IPS DF 6.9 (cell line): ENCODE measurements at regions not wholly inside any gene's neighbourhood (a gene's known extent, or its start where the extent isn't known, plus 50 kb on each side); places are given as distances from the start of the nearest gene placed in this dataset.

Experiments used
- DNase-seq: peaks from one replicate; pipeline ENCODE4 v3.0.0-alpha.2; 2013; ENCODE audit warnings: low read depth, low spot score
- H3K27ac ChIP-seq: one replicate; pipeline ENCODE4 v1.5.1; 2013; ENCODE audit warnings: low read length, control low read depth
- H3K27me3 ChIP-seq: 2 replicates; pipeline ENCODE4 v1.6.1; 2013; ENCODE audit warnings: mild to moderate bottlenecking, low read length; ENCODE audit not compliant: control insufficient read depth, insufficient read depth
- H3K36me3 ChIP-seq: 2 replicates; pipeline ENCODE4 v1.6.1; 2013; ENCODE audit warnings: low read length; ENCODE audit not compliant: control insufficient read depth, insufficient read depth
- H3K4me1 ChIP-seq: 2 replicates; pipeline ENCODE4 v1.6.1; 2013; ENCODE audit warnings: low read length; ENCODE audit not compliant: control insufficient read depth, insufficient read depth
- H3K4me3 ChIP-seq: 2 replicates; pipeline ENCODE4 v1.5.1; 2013; ENCODE audit warnings: mild to moderate bottlenecking, low read length
- H3K9me3 ChIP-seq: 2 replicates; pipeline ENCODE4 v1.6.1; 2013; ENCODE audit warnings: low read length, inconsistent platforms; ENCODE audit not compliant: control insufficient read depth, insufficient read depth
- WGBS: extraction: QIAGEN DNeasy Blood & Tissue Kit; methylation state at CpG from one replicate; pipeline ENCODE4 v1.1.7; 2013; ENCODE audit warnings: mixed read lengths, missing lambda C conversion rate; ENCODE audit not compliant: insufficient read length, insufficient coverage; 5-methylcytosine and 5-hydroxymethylcytosine counted together

DNA sequence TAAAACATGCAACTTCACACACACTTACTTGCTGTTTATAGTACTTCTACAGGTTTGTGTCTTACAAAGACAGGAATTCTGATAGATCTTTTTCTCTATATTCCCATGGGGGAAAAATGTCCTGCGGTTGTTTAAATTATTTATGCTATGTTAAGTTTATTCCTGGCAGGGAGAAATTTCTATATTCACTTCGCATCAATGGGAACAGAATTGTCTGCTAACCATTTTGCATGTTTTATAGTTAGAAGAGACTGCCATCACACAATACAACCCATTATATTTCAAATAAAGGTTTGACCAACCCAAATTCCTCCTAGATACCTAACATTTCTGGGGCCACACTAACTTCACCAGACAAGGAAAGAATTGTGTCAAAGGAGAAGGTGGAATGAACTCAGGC, 110.0 kb upstream of the PRR16 start:
- H3K27me3 ChIP-seq: no peaks in the 10 kb centered on the region
- no peaks in the 10 kb centered on the region; the same call in 1 of the 2 replicates for H3K9me3 ChIP-seq
- no CpG with 5 or more reads among the region's 2 CpGs for WGBS
- H3K27ac ChIP-seq: no peak overlapping the region
- H3K4me1 ChIP-seq: no peaks in the 10 kb centered on the region
- DNase-seq: no peak
- no peak overlapping the region for H3K4me3 ChIP-seq
- H3K36me3 ChIP-seq: no peaks in the 10 kb centered on the region

DNA sequence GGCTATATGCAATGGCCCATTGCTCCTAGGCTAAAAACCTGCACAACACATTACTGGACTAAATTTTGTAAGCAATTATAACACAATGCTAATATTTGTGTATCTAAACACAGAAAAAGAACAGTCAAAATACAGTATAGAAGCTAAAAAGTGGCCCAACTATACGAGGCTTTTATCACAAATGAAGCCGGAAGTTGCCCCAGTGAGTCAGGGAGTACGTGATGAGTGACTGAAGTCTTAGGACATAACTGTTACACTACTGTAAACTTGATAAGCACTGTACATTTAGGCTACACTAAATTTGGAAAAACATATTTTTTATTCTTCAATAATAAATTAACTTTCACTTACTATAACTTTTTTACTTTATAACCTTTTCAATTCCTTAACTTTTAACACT, 105.2 kb upstream of the PRR16 start:
- Histone ChIP-seq H3K36me3 (no peaks in the 10 kb centered on the region), H3K27ac (no peak overlapping the region), H3K27me3 (no peaks in the 10 kb centered on the region), H3K4me1 (no peaks in the 10 kb centered on the region), H3K4me3 (no peak overlapping the region), H3K9me3 (no peaks in the 10 kb centered on the region)
- WGBS: no CpG with 5 or more reads among the region's 3 CpGs
- no peak for DNase-seq

- H3K27ac ChIP-seq: no peak overlapping the region
- no peaks in the 10 kb centered on the region for H3K9me3 ChIP-seq
- no peaks in the 10 kb centered on the region for H3K27me3 ChIP-seq
- DNase-seq: no peak
- WGBS: no CpG with 5 or more reads among the region's 3 CpGs
- H3K36me3 ChIP-seq: no peaks in the 10 kb centered on the region
- H3K4me1 ChIP-seq: no peaks in the 10 kb centered on the region
- H3K4me3 ChIP-seq: no peak overlapping the region
These were observed 102.2 kb upstream of the PRR16 start for GRCh38 chr5:120361941-120362340.

- no peaks in the 10 kb centered on the region for H3K9me3 ChIP-seq
- no peaks in the 10 kb centered on the region for H3K4me1 ChIP-seq
- H3K4me3 ChIP-seq: no peak overlapping the region
- H3K27ac ChIP-seq: no peak overlapping the region
- no peaks in the 10 kb centered on the region for H3K27me3 ChIP-seq
- no peak for DNase-seq
- no CpG with 5 or more reads among the region's 5 CpGs for WGBS
- no peaks in the 10 kb centered on the region for H3K36me3 ChIP-seq
These were observed 101.7 kb upstream of the PRR16 start for GRCh38 chr5:120362426-120362825.

GRCh38 chr5:120365656-120366446, 98.2 kb upstream of the PRR16 start:
- DNase-seq: no peak
- WGBS: no CpG with 5 or more reads among the region's 7 CpGs
- no peak overlapping the region for H3K4me3 ChIP-seq

GRCh38 chr5:120367896-120368634, 96.0 kb upstream of the PRR16 start:
- Histone ChIP-seq H3K4me1 (no peaks in the 10 kb centered on the region), H3K27ac (no peak overlapping the region), H3K36me3 (no peaks in the 10 kb centered on the region), H3K4me3 (no peak overlapping the region), H3K27me3 (no peaks in the 10 kb centered on the region), H3K9me3 (no peaks in the 10 kb centered on the region)
- no peak for DNase-seq
- WGBS: no CpG with 5 or more reads among the region's 13 CpGs

More at GRCh38 chr5:120365656-120366446, 98.2 kb upstream of the PRR16 start:
- no peaks in the 10 kb centered on the region for H3K27me3 ChIP-seq
- H3K9me3 ChIP-seq: no peaks in the 10 kb centered on the region
- no peaks in the 10 kb centered on the region for H3K4me1 ChIP-seq
- no peak overlapping the region for H3K27ac ChIP-seq
- H3K36me3 ChIP-seq: no peaks in the 10 kb centered on the region

DNA sequence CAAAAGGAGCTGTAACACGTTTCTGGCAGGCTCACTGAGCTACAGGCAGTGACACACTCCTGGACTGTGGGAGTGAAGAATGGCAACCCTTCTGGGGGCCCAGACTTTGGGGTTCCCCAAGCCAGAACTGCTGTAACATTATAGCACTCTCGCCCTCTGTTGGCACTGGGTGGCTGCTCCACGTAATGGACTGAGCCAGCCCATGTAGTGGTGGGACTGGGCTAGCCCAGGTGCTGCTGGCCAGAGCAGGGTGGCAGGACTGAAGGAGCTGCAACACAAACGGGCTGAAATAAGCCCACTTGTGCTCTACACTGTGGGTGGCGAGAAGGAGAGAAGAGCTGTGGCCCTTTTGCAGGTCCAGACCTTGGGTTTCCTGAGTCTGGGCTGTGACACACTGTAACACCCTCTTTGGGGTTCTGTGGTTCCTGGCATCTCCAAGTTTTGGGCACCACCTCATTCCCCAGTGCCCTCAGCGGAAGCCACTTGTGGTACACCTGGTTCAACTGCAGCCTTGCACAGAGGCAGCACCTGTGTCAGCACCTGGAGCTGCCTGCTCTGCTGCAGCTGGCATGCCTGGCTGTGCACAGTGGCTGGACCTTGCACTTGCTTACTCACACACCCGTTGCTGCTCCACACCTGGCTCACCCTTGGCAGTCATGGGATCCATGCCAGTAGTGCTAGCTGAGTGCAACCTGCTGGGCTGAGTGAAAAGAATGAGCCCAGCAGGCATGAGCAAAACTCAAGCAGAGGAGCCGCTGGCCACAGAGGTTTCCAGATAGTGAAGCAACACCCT, 95.0 kb upstream of the PRR16 start:
- no peaks in the 10 kb centered on the region for H3K9me3 ChIP-seq
- no peaks in the 10 kb centered on the region for H3K27me3 ChIP-seq
- H3K4me1 ChIP-seq: no peaks in the 10 kb centered on the region
- no peak overlapping the region for H3K4me3 ChIP-seq
- H3K36me3 ChIP-seq: no peaks in the 10 kb centered on the region
- DNase-seq: no peak
- no CpG with 5 or more reads among the region's 8 CpGs for WGBS
- H3K27ac ChIP-seq: no peak overlapping the region

DNA sequence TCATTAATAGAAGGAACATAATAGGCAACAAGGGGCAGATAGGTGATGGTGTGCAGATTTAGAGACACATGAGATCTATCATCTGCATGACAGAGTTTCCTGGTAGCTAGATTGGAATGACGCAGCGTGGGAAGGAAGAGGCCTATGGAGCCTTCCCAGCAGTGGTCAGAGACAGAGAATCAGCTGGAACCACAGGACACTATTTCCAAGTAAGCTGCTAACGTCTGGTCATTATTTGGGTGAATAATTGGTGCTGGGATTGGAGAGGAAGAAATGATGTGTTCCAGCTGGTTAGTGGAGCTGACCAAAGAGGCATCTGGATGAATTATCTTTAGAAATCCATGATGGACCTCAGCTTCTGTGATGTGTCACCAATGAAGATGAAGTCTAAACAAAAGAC, 91.2 kb upstream of the PRR16 start:
- Histone ChIP-seq H3K36me3 (no peaks in the 10 kb centered on the region), H3K27me3 (no peaks in the 10 kb centered on the region), H3K4me3 (no peak overlapping the region), H3K9me3 (no peaks in the 10 kb centered on the region), H3K27ac (no peak overlapping the region), H3K4me1 (no peaks in the 10 kb centered on the region)
- no peak for DNase-seq
- WGBS: no CpG with 5 or more reads among the region's 3 CpGs

GRCh38 chr5:120375248-120375647, 88.9 kb upstream of the PRR16 start:
- DNase-seq: no peak
- no peaks in the 10 kb centered on the region for H3K27me3 ChIP-seq
- H3K27ac ChIP-seq: no peak overlapping the region
- no peaks in the 10 kb centered on the region for H3K9me3 ChIP-seq
- no CpG with 5 or more reads among the region's 1 CpG for WGBS
- no peaks in the 10 kb centered on the region for H3K36me3 ChIP-seq
- no peak overlapping the region for H3K4me3 ChIP-seq
- no peaks in the 10 kb centered on the region for H3K4me1 ChIP-seq

DNA sequence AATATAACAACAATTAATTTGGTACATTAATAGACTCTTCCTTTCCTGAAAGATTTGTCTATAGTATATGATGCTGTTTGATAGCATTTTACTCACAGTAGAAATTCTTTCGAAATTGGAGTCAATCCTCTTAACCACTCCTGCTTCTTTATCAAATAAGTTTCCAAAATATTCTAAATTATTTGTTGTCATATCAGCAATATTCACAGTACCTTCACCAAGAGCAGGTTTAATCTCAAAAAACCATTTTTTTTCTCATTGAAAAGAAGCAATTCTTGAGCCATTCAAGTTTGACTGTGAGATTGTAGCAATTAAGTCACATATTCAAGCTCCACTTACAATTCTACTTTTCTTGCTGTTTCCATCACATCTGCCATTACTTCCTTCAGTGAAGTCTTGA, 83.5 kb upstream of the PRR16 start:
- H3K9me3 ChIP-seq: no peaks in the 10 kb centered on the region
- no peak overlapping the region for H3K27ac ChIP-seq
- WGBS: no CpG with 5 or more reads among the region's 1 CpG
- no peaks in the 10 kb centered on the region for H3K36me3 ChIP-seq
- H3K27me3 ChIP-seq: no peaks in the 10 kb centered on the region
- H3K4me1 ChIP-seq: no peaks in the 10 kb centered on the region
- DNase-seq: no peak
- no peak overlapping the region for H3K4me3 ChIP-seq
